A549 (cell line): ENCODE measurements at regions not wholly inside any gene's neighbourhood (a gene's known extent, or its start where the extent isn't known, plus 50 kb on each side); places are given as distances from the start of the nearest gene placed in this dataset.

Source experiments
- ATAC-seq, 2 experiments: fragments of 200-7000 bp in 1 of 2; fragments of >200 bp in 1 of 2; cut with Nextera tagmentation in 1 of 2; cut with Tn5 transposase in 1 of 2; 3 replicates each; pipeline versions ENCODE4 v1.8.0 to v1.9.1; 2018 to 2020; ENCODE audit warnings: mild to moderate bottlenecking in 1 of 2, moderate library complexity in 1 of 2
- CTCF ChIA-PET: fragments of 300-600 bp; sonication (Branson Sonifier 250); formaldehyde crosslinking; extraction: SDS; loops from one replicate; lab custom pipeline; 2021; ENCODE audit warnings: antibody characterized with exemption, inconsistent platforms; lab: Yijun Ruan, JAX
- POLR2A ChIA-PET: fragments of 350-600 bp; formaldehyde crosslinking; extraction: SDS; loops from one replicate; lab custom pipeline; 2021; ENCODE audit warnings: antibody characterized with exemption, inconsistent platforms; lab: Yijun Ruan, JAX
- DNase-seq, 2 experiments: peaks; one replicate each; pipeline versions ENCODE4 v3.0.0 to v3.0.0-alpha.2; 2011 to 2016; ENCODE audit warnings: low read depth in 1 of 2, low spot score in 1 of 2
- FAIRE-seq: peaks from 2 replicates; lab custom pipeline; 2011; peaks lifted over from hg19 to GRCh38; lab: Jason Lieb, UNC
- H3K27ac ChIP-seq, 2 experiments: fragments of >200 bp; sonication (Bioruptor Twin); formaldehyde crosslinking; 3 replicates each; pipeline ENCODE4 v1.5.1; 2016 to 2017
- H3K4me1 ChIP-seq: fragments of >200 bp; sonication (Bioruptor Twin); formaldehyde crosslinking; 3 replicates; pipeline ENCODE4 v1.6.1; 2016
- H3K4me2 ChIP-seq: fragments of >200 bp; sonication (Bioruptor Twin); formaldehyde crosslinking; 3 replicates; pipeline ENCODE4 v1.6.1; 2016
- H3K4me3 ChIP-seq: fragments of >200 bp; sonication (Bioruptor Twin); formaldehyde crosslinking; 3 replicates; pipeline ENCODE4 v1.5.1; 2016
- H3K9me3 ChIP-seq: fragments of >200 bp; sonication (Bioruptor Twin); formaldehyde crosslinking; 3 replicates; pipeline ENCODE4 v1.6.1; 2016
- BCL3 ChIP-seq: fragments of >200 bp; sonication (Bioruptor Twin); formaldehyde crosslinking; IDR thresholded peaks from 3 replicates; pipeline ENCODE4 v1.6.1; 2016
- CBX2 ChIP-seq: fragments of 200-600 bp; sonication (generic); IDR thresholded peaks from 2 replicates; pipeline ENCODE4 v1.6.1; 2016; ENCODE audit warnings: low read depth, mild to moderate bottlenecking, borderline replicate concordance
- CBX8 ChIP-seq: fragments of 200-600 bp; sonication (generic); IDR thresholded peaks from 2 replicates; pipeline ENCODE4 v1.6.1; 2016
- CHD2 ChIP-seq: fragments of 150-350 bp; IDR thresholded peaks from 2 replicates; pipeline ENCODE4 v1.6.1; 2014; ENCODE audit warnings: low read length; ENCODE audit not compliant: partially characterized antibody
- CHD4 ChIP-seq: fragments of 200-600 bp; sonication (generic); IDR thresholded peaks from 2 replicates; pipeline ENCODE4 v1.6.1; 2016; ENCODE audit warnings: antibody characterized with exemption, mild to moderate bottlenecking, borderline replicate concordance
- CTCF ChIP-seq: fragments of >200 bp; sonication (Bioruptor Twin); formaldehyde crosslinking; IDR thresholded peaks from 3 replicates; pipeline ENCODE4 v1.5.1; 2016
- EP300 ChIP-seq, 2 experiments: fragments of >200 bp; sonication (Bioruptor Twin); formaldehyde crosslinking; IDR thresholded peaks; 2 replicates in 1 of 2; 3 replicates in 1 of 2; pipeline ENCODE4 v1.6.1; 2016 to 2017
- FOSB ChIP-seq: fragments of 250-450 bp; sonication (Bioruptor Pico); IDR thresholded peaks from 2 replicates; pipeline ENCODE4 v1.5.0; 2020; ENCODE audit warnings: mild to moderate bottlenecking, moderate library complexity
- HES2 ChIP-seq: fragments of >200 bp; sonication (Bioruptor Twin); formaldehyde crosslinking; IDR thresholded peaks from 2 replicates; pipeline ENCODE4 v1.6.1; 2016
- HEYL ChIP-seq: fragments of 250-450 bp; sonication (Bioruptor Pico); IDR thresholded peaks from 2 replicates; pipeline ENCODE4 v1.8.0; 2021; ENCODE audit warnings: mild to moderate bottlenecking, moderate library complexity
- HOXA7 ChIP-seq: fragments of 250-450 bp; sonication (Bioruptor Pico); IDR thresholded peaks from 2 replicates; pipeline ENCODE4 v1.5.0; 2020; ENCODE audit warnings: mild to moderate bottlenecking, moderate library complexity
- HOXB5 ChIP-seq: fragments of 250-450 bp; sonication (Bioruptor Pico); IDR thresholded peaks from 2 replicates; pipeline ENCODE4 v1.5.0; 2020; ENCODE audit warnings: mild to moderate bottlenecking, moderate library complexity
- JUNB ChIP-seq: fragments of >200 bp; sonication (Bioruptor Twin); formaldehyde crosslinking; IDR thresholded peaks from 2 replicates; pipeline ENCODE4 v1.6.1; 2016
- KDM1A ChIP-seq: fragments of 200-600 bp; sonication (generic); IDR thresholded peaks from 2 replicates; pipeline ENCODE4 v1.6.1; 2016; ENCODE audit warnings: low read depth, mild to moderate bottlenecking
- KDM5A ChIP-seq: fragments of 200-600 bp; sonication (generic); IDR thresholded peaks from 2 replicates; pipeline ENCODE4 v1.6.1; 2016; ENCODE audit warnings: antibody characterized with exemption, mild to moderate bottlenecking
- MAFK ChIP-seq: fragments of 450-650 bp; IDR thresholded peaks from 2 replicates; pipeline ENCODE4 v1.6.1; 2014; ENCODE audit not compliant: partially characterized antibody
- MAZ ChIP-seq: fragments of 150-350 bp; IDR thresholded peaks from 2 replicates; pipeline ENCODE4 v1.6.1; 2014; ENCODE audit warnings: antibody characterized with exemption, low read depth, low read length, borderline replicate concordance
- NFE2L2 ChIP-seq: fragments of 150-350 bp; conservative IDR thresholded peaks from 2 replicates; pipeline ENCODE4 v1.6.1; 2014; ENCODE audit warnings: low read length
- PBX3 ChIP-seq: IDR thresholded peaks from 2 replicates; pipeline ENCODE4 v1.6.1; 2012
- PHF8 ChIP-seq: fragments of 200-600 bp; sonication (generic); IDR thresholded peaks from 2 replicates; pipeline ENCODE4 v1.6.1; 2016; ENCODE audit warnings: low read depth, mild to moderate bottlenecking, antibody characterized with exemption, moderate library complexity, borderline replicate concordance
- POLR2A ChIP-seq: IDR thresholded peaks from 2 replicates; pipeline ENCODE4 v1.6.1; 2012; ENCODE audit warnings: mild to moderate bottlenecking, low read length
- POLR2AphosphoS2 ChIP-seq: conservative IDR thresholded peaks from 2 replicates; pipeline ENCODE4 v1.6.1; 2012; ENCODE audit warnings: low read length, improper control_type of control experiment, inconsistent platforms
- RAD21 ChIP-seq, 2 experiments: fragments of >200 bp in 1 of 2; sonication (Bioruptor Twin) in 1 of 2; formaldehyde crosslinking in 1 of 2; IDR thresholded peaks in 1 of 2; conservative IDR thresholded peaks in 1 of 2; 2 replicates in 1 of 2; 3 replicates in 1 of 2; pipeline ENCODE4 v1.6.1; 2012 to 2018; ENCODE audit warnings: inconsistent platforms in 1 of 2
- RARB ChIP-seq: fragments of 250-450 bp; sonication (Bioruptor Pico); IDR thresholded peaks from 2 replicates; pipeline ENCODE4 v1.8.0; 2021; ENCODE audit warnings: mild to moderate bottlenecking, moderate library complexity
- RCOR1 ChIP-seq: fragments of 150-350 bp; IDR thresholded peaks from 2 replicates; pipeline ENCODE4 v1.6.1; 2014; ENCODE audit warnings: antibody characterized with exemption, low read length, low read depth
- RNF2 ChIP-seq: fragments of 200-600 bp; sonication (generic); IDR thresholded peaks from 2 replicates; pipeline ENCODE4 v1.6.1; 2016; ENCODE audit warnings: low read depth, mild to moderate bottlenecking, antibody characterized with exemption, moderate library complexity, borderline replicate concordance
- SMC3 ChIP-seq: fragments of >200 bp; sonication (Bioruptor Twin); formaldehyde crosslinking; IDR thresholded peaks from 3 replicates; pipeline ENCODE4 v1.6.1; 2018; ENCODE audit warnings: inconsistent platforms
- TFCP2L1 ChIP-seq: fragments of 250-450 bp; sonication (Bioruptor Pico); IDR thresholded peaks from 2 replicates; pipeline ENCODE4 v1.5.0; 2021; ENCODE audit warnings: mild to moderate bottlenecking
- ZC3H11A ChIP-seq: fragments of 450-650 bp; IDR thresholded peaks from 2 replicates; pipeline ENCODE4 v1.6.1; 2014; ENCODE audit warnings: antibody characterized with exemption, mild to moderate bottlenecking
- ZFP36 ChIP-seq: fragments of 450-650 bp; IDR thresholded peaks from 2 replicates; pipeline ENCODE4 v1.6.1; 2014; ENCODE audit warnings: borderline replicate concordance; ENCODE audit not compliant: partially characterized antibody
- ZNF302 ChIP-seq: fragments of 250-450 bp; sonication (Bioruptor Pico); IDR thresholded peaks from 2 replicates; pipeline ENCODE4 v1.9.0; 2021; ENCODE audit warnings: inconsistent platforms, mild to moderate bottlenecking, moderate library complexity
- ZSCAN20 ChIP-seq: fragments of 250-450 bp; sonication (Bioruptor Pico); IDR thresholded peaks from 2 replicates; pipeline ENCODE4 v1.8.0; 2022; ENCODE audit warnings: mild to moderate bottlenecking, moderate library complexity
- WGBS: methylation state at CpG from one replicate; pipeline ENCODE4 v1.1.6; 2017; ENCODE audit errors: missing lambda C conversion rate; 5-methylcytosine and 5-hydroxymethylcytosine counted together
- TF ChIP-seq, protein P1 (sequence below): fragments of 450-650 bp; IDR thresholded peaks from 2 replicates; pipeline ENCODE4 v1.6.1; 2014; ENCODE audit warnings: antibody characterized with exemption
- TF ChIP-seq, protein P2 (sequence below): IDR thresholded peaks from 2 replicates; pipeline ENCODE4 v1.6.1; 2012

DNA sequence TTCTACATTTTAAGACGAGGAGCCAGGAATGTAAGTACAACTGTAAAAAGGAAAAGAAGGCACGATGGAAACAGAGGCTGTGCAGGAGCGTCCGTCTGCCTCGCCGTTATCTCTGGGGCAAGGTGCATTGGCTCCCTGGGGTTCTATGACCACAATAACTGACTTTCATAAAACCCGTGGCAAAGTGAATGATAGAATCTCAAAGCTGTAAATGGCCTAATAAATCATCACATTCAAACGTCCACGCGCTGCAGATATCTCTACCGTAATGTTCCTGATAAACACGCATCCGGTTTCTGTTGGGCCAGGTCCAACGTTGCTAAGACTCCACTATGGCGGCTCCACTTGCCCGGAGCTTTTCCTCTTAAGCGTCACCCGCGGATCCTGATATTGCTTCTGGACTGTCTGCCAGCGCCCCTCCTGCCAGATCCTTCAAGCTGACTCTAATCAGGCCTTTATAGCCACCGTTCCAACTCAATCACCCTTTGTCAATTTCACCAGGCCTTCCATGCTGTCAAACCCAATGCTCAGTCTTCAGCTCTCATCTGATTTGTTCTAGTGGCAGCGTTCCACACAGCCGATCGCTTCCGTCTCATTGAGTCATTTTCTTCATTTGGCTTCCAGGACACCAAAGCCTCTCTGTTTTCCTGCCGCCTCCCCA, 265.6 kb upstream of the FOXK1 start:
- DNase-seq (peak in 1 of 2 experiments; percentile 35), ATAC-seq (peak; percentile 47 to 56; a peak in 3 of 6 replicates), FAIRE-seq (no peak)
- ChIA-PET POLR2A (no interaction called here), CTCF (interaction anchor here (0.7 to 1.3 kb wide), 2 partner anchors 12 to 86 kb away, joined by 3 read pairs; no protein-coding TSS in a partner anchor)
- WGBS: 15% methylated on average over 26 of the region's 26 CpGs
- TF ChIP-seq POLR2A (no peak), RAD21 (conservative IDR thresholded peaks at IDR 0.05 in 1 of 2, IDR thresholded peaks at IDR 0.05 in 1 of 2) (no peak), POLR2AphosphoS2 (no peak), NFE2L2 (no peak), CHD4 (no peak), ZC3H11A (no peak), HOXB5 (CRISPR knock-in tag) (no peak), CBX2 (no peak), SMC3 (no peak), FOSB (CRISPR knock-in tag) (no peak), BCL3 (no peak), ZSCAN20 (CRISPR knock-in tag) (no peak), MAZ (no peak), MAFK (no peak), EP300 (IDR thresholded peaks at IDR 0.05) (no peak), PBX3 (no peak), RNF2 (no peak), RCOR1 (no peak), HOXA7 (no peak)
- TF ChIP-seq, protein P1, sequence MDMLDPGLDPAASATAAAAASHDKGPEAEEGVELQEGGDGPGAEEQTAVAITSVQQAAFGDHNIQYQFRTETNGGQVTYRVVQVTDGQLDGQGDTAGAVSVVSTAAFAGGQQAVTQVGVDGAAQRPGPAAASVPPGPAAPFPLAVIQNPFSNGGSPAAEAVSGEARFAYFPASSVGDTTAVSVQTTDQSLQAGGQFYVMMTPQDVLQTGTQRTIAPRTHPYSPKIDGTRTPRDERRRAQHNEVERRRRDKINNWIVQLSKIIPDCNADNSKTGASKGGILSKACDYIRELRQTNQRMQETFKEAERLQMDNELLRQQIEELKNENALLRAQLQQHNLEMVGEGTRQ: no peak
- H3K4me1 ChIP-seq: no peaks in the 10 kb centered on the region
- H3K27ac ChIP-seq: peak overlapping the region in 1 of 2 experiments; percentile 25; a peak in 1 of 6 replicates
- H3K4me2 ChIP-seq: peak overlapping the region; percentile 82
- H3K4me3 ChIP-seq: peak overlapping the region; percentile 37
- peaks cover 16% of the 10 kb centered on the region; the same call in 2 of the 3 replicates for H3K9me3 ChIP-seq

- FAIRE-seq (no peak), DNase-seq (no peak), ATAC-seq (no peak)
- no peak for TF ChIP-seq ZC3H11A
- no peak for TF ChIP-seq TFCP2L1 (CRISPR knock-in tag)
- no peak for TF ChIP-seq RCOR1
- no peak for TF ChIP-seq HES2
- TF ChIP-seq PHF8: no peak
- no peak for TF ChIP-seq KDM5A
- no peak for TF ChIP-seq CTCF
- TF ChIP-seq FOSB (CRISPR knock-in tag): no peak
- TF ChIP-seq RARB (CRISPR knock-in tag): no peak
- TF ChIP-seq CBX8: no peak
- no peak for TF ChIP-seq ZFP36
- TF ChIP-seq HEYL (CRISPR knock-in tag): no peak
- no peak for TF ChIP-seq KDM1A
- TF ChIP-seq, protein P2, sequence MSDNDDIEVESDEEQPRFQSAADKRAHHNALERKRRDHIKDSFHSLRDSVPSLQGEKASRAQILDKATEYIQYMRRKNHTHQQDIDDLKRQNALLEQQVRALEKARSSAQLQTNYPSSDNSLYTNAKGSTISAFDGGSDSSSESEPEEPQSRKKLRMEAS: no peak
- no peak for TF ChIP-seq JUNB
- no peak for TF ChIP-seq ZSCAN20 (CRISPR knock-in tag)
- TF ChIP-seq ZNF302 (CRISPR knock-in tag): no peak
- no peak for TF ChIP-seq CHD2
- ChIA-PET POLR2A (no interaction called here), CTCF (interaction anchor here (1.2 kb wide), 1 partner anchor 11 kb away, joined by 3 read pairs; no protein-coding TSS in a partner anchor)
- Histone ChIP-seq H3K4me2 (no peak overlapping the region), H3K27ac (no peak overlapping the region), H3K4me1 (no peaks in the 10 kb centered on the region), H3K4me3 (no peak overlapping the region), H3K9me3 (peaks cover 15% of the 10 kb centered on the region)
- 11% methylated on average over 7 of the region's 7 CpGs for WGBS
Measured at GRCh38 chr7:4428526-4428925, 253.6 kb upstream of the FOXK1 start.
